Loucy (cell line): ENCODE measurements at regions not wholly inside any gene's neighbourhood (a gene's known extent, or its start where the extent isn't known, plus 50 kb on each side); places are given as distances from the start of the nearest gene placed in this dataset.

ENCODE experiments used
- EZH2phosphoT487 ChIP-seq: fragments of 200-600 bp; IDR thresholded peaks from 2 replicates; pipeline ENCODE4 v1.6.1; 2018; ENCODE audit warnings: antibody characterized with exemption, mild to moderate bottlenecking, moderate library complexity, borderline replicate concordance
- TF ChIP-seq, protein P1 (sequence below): fragments of 200-600 bp; sonication (generic); conservative IDR thresholded peaks from 2 replicates; pipeline ENCODE4 v1.5.1; 2014; ENCODE audit warnings: mild to moderate bottlenecking, antibody characterized with exemption, low read length

DNA sequence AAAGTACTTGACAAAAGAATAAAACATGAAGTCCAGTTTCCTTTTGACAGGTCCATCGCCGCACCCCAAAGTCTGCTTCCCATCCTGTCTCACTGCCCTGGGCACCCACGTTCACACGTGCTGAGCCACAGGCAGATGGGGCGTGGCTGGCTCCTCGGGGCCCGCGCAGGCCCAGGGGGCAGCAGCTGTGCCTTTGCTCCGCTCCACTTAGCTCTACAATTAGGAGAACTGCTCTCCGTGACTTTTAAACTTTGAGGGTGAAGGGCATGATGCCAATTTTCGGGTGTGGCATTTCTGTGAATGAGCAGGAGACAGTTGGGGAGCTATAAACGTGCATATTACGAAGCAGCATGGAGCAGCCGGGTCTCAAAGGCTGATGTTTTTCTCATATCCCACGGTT is 152.4 kb downstream of the TDRD15 start:
- TF ChIP-seq, protein P1, sequence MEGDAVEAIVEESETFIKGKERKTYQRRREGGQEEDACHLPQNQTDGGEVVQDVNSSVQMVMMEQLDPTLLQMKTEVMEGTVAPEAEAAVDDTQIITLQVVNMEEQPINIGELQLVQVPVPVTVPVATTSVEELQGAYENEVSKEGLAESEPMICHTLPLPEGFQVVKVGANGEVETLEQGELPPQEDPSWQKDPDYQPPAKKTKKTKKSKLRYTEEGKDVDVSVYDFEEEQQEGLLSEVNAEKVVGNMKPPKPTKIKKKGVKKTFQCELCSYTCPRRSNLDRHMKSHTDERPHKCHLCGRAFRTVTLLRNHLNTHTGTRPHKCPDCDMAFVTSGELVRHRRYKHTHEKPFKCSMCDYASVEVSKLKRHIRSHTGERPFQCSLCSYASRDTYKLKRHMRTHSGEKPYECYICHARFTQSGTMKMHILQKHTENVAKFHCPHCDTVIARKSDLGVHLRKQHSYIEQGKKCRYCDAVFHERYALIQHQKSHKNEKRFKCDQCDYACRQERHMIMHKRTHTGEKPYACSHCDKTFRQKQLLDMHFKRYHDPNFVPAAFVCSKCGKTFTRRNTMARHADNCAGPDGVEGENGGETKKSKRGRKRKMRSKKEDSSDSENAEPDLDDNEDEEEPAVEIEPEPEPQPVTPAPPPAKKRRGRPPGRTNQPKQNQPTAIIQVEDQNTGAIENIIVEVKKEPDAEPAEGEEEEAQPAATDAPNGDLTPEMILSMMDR = no peak
- TF ChIP-seq EZH2phosphoT487 = no peak
